Gastrocnemius medialis (tissue), 4 donors: ENCODE measurements at regions not wholly inside any gene's neighbourhood (a gene's known extent, or its start where the extent isn't known, plus 50 kb on each side); places are given as distances from the start of the nearest gene placed in this dataset.

Experiments used
- POLR2A ChIP-seq, 2 donors: fragments of 450-650 bp; IDR thresholded peaks; one replicate each; pipeline ENCODE4 v1.6.1; 2017; ENCODE audit warnings: antibody characterized with exemption in 2 of 2, mild to moderate bottlenecking in 2 of 2, moderate library complexity in 2 of 2
- TF ChIP-seq, protein P1 (sequence below), 5 experiments: fragments of 450-650 bp in 3 of 5; fragments of 200-600 bp in 2 of 5; sonication (generic) in 2 of 5; IDR thresholded peaks in 4 of 5; conservative IDR thresholded peaks in 1 of 5; 1 replicate in 4 of 5; 2 replicates in 1 of 5; pipeline ENCODE4 v1.5.1; 2016 to 2019; ENCODE audit warnings: antibody characterized with exemption in 5 of 5, mild to moderate bottlenecking in 3 of 5, moderate library complexity in 3 of 5

DNA sequence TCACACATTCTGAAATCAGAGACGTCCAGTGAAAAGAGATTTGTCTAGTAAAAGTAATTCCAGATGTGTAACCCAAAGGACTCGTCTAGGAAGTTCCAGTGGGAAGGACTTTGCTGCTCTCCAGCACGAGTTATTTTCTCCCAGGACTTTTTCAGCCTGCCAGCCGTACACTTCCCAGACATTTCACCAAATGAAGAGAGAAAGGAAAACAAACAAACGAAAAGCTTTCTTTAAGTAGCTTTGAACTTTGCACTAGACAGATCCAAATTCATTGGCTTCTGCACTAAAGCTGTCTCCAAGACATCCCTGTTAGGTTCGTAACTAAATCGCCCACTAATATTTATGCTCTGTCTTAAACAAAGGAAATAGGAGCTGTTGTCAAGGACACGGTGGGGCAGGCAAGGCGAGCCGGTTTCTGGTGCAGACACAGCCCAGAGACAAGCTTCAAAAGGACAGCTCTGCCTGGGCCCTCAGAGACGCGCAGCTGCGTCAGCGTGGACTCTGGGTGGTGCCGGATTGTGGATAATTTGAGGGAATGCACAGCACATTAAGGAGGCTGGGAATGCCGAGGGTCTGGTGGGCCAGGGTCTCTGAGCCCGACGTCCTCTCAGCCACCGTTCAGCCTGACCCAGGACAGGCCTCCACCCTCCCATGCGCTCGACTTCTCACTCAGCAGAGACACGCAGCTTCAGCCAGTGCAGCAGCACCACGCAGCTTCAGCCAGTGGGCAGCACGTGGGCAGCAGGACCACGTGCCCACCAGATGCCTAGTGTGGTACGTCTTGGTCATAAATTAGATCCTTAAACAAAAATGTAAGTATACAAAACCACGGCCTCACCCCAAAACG, 64.1 kb upstream of the INSIG1 start:
- no peak for TF ChIP-seq POLR2A (IDR thresholded peaks at IDR 0.05)
- TF ChIP-seq, protein P1, sequence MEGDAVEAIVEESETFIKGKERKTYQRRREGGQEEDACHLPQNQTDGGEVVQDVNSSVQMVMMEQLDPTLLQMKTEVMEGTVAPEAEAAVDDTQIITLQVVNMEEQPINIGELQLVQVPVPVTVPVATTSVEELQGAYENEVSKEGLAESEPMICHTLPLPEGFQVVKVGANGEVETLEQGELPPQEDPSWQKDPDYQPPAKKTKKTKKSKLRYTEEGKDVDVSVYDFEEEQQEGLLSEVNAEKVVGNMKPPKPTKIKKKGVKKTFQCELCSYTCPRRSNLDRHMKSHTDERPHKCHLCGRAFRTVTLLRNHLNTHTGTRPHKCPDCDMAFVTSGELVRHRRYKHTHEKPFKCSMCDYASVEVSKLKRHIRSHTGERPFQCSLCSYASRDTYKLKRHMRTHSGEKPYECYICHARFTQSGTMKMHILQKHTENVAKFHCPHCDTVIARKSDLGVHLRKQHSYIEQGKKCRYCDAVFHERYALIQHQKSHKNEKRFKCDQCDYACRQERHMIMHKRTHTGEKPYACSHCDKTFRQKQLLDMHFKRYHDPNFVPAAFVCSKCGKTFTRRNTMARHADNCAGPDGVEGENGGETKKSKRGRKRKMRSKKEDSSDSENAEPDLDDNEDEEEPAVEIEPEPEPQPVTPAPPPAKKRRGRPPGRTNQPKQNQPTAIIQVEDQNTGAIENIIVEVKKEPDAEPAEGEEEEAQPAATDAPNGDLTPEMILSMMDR (IDR thresholded peaks at IDR 0.05 in 4 of 5, conservative IDR thresholded peaks at IDR 0.05 in 1 of 5): no peak
